CD14-positive monocyte (primary cell): ENCODE measurements at regions not wholly inside any gene's neighbourhood (a gene's known extent, or its start where the extent isn't known, plus 50 kb on each side); places are given as distances from the start of the nearest gene placed in this dataset.

Source experiments
- DNase-seq, 3 donors: peaks; one replicate each; pipeline ENCODE4 v3.0.0-alpha.2; 2011 to 2022
- H2AFZ ChIP-seq: 2 replicates; pipeline ENCODE4 v1.6.0; 2012; ENCODE audit warnings: mild to moderate bottlenecking, low read depth, low read length, inconsistent platforms; ENCODE audit not compliant: insufficient read depth, poor library complexity, severe bottlenecking
- H3K27ac ChIP-seq, 2 donors: 1 replicate in 1 of 2; 2 replicates in 1 of 2; pipeline ENCODE4 v1.5.1; 2012 to 2013; ENCODE audit warnings: low read length in 2 of 2, control low read depth in 1 of 2, inconsistent platforms in 1 of 2, low read depth in 1 of 2, mild to moderate bottlenecking in 1 of 2
- H3K27me3 ChIP-seq, 2 donors: one replicate each; pipeline versions ENCODE4 v1.6.0 to v1.6.1; 2011 to 2013; ENCODE audit warnings: low read length in 2 of 2; ENCODE audit not compliant: control insufficient read depth in 2 of 2, insufficient read depth in 2 of 2
- H3K36me3 ChIP-seq, 2 donors: replicated peaks in 1 of 2; 1 replicate in 1 of 2; 2 replicates in 1 of 2; pipeline versions ENCODE4 v1.5.1 to v1.6.1; 2012 to 2013; ENCODE audit warnings: low read length in 2 of 2, control low read depth in 1 of 2, inconsistent platforms in 1 of 2, mild to moderate bottlenecking in 1 of 2; ENCODE audit not compliant: insufficient read depth in 2 of 2, control insufficient read depth in 1 of 2
- H3K4me1 ChIP-seq, 2 donors: 1 replicate in 1 of 2; 2 replicates in 1 of 2; pipeline versions ENCODE4 v1.5.1 to v1.6.1; 2012 to 2013; ENCODE audit warnings: low read length in 2 of 2, control low read depth in 1 of 2, inconsistent platforms in 1 of 2, mild to moderate bottlenecking in 1 of 2, moderate library complexity in 1 of 2; ENCODE audit not compliant: insufficient read depth in 2 of 2, control insufficient read depth in 1 of 2
- H3K4me2 ChIP-seq: replicated peaks from 2 replicates; pipeline ENCODE3; 2012; ENCODE audit warnings: low read length, moderate library complexity, mild to moderate bottlenecking; ENCODE audit not compliant: poor library complexity, severe bottlenecking; ENCODE audit errors: extremely low read depth
- H3K4me3 ChIP-seq, 3 experiments: fragments of 200-600 bp in 1 of 3; sonication (generic) in 1 of 3; replicated peaks in 1 of 3; 1 replicate in 2 of 3; 2 replicates in 1 of 3; pipeline ENCODE4 v1.5.1; 2011 to 2013; ENCODE audit warnings: low read length in 3 of 3, mild to moderate bottlenecking in 3 of 3, control low read depth in 2 of 3, low read depth in 2 of 3, inconsistent platforms in 1 of 3, moderate library complexity in 1 of 3
- H3K79me2 ChIP-seq: 2 replicates; pipeline ENCODE4 v1.6.0; 2012; ENCODE audit warnings: mild to moderate bottlenecking, control low read depth, inconsistent platforms, low read length, moderate library complexity; ENCODE audit not compliant: insufficient read depth
- H3K9ac ChIP-seq: 2 replicates; pipeline ENCODE4 v1.6.0; 2017; ENCODE audit warnings: low read length, mild to moderate bottlenecking; ENCODE audit not compliant: insufficient read depth, poor library complexity, severe bottlenecking
- H3K9me3 ChIP-seq, 2 donors: replicated peaks in 1 of 2; 1 replicate in 1 of 2; 2 replicates in 1 of 2; pipeline versions ENCODE4 v1.5.1 to v1.6.1; 2012 to 2013; ENCODE audit warnings: low read length in 2 of 2, control low read depth in 1 of 2; ENCODE audit not compliant: control insufficient read depth in 1 of 2, insufficient read depth in 1 of 2
- H4K20me1 ChIP-seq: 2 replicates; pipeline ENCODE4 v1.6.0; 2012; ENCODE audit warnings: mild to moderate bottlenecking, low read length, control low read depth, moderate library complexity; ENCODE audit not compliant: insufficient read depth
- H3K27ac Mint-ChIP-seq, 7 donors: one replicate each; pipeline ENCODE4 v1.8.0; 2020; ENCODE audit warnings: mild to moderate bottlenecking in 7 of 7, mixed read lengths in 7 of 7, moderate library complexity in 6 of 7, inconsistent platforms in 2 of 7
- H3K27me3 Mint-ChIP-seq, 3 donors: one replicate each; pipeline ENCODE4 v1.8.0; 2021 to 2022; ENCODE audit warnings: low read depth in 3 of 3, mild to moderate bottlenecking in 3 of 3, mixed read lengths in 3 of 3, moderate library complexity in 3 of 3, inconsistent platforms in 1 of 3
- H3K36me3 Mint-ChIP-seq, 2 donors: one replicate each; pipeline ENCODE4 v1.8.0; 2020; ENCODE audit warnings: mixed read lengths in 2 of 2, inconsistent platforms in 1 of 2, mild to moderate bottlenecking in 1 of 2
- H3K4me1 Mint-ChIP-seq: one replicate; pipeline ENCODE4 v1.8.0; 2020; ENCODE audit warnings: mild to moderate bottlenecking, mixed read lengths
- H3K4me3 Mint-ChIP-seq, 2 donors: one replicate each; pipeline ENCODE4 v1.8.0; 2020; ENCODE audit warnings: mild to moderate bottlenecking in 2 of 2, mixed read lengths in 2 of 2, moderate library complexity in 1 of 2
- H3K9me3 Mint-ChIP-seq, 7 donors: one replicate each; pipeline ENCODE4 v1.8.0; 2020 to 2022; ENCODE audit warnings: mixed read lengths in 7 of 7, mild to moderate bottlenecking in 6 of 7, moderate library complexity in 6 of 7, inconsistent platforms in 2 of 7
- CTCF ChIP-seq: fragments of 200-600 bp; IDR thresholded peaks from one replicate; pipeline ENCODE4 v1.8.0; 2022; ENCODE audit warnings: antibody characterized with exemption, mild to moderate bottlenecking
- WGBS: methylation state at CpG from one replicate; pipeline ENCODE4 v1.1.5; 2013; ENCODE audit warnings: missing lambda C conversion rate; ENCODE audit not compliant: insufficient coverage; 5-methylcytosine and 5-hydroxymethylcytosine counted together
- intact Hi-C, 2 donors: fragments of 100-400 bp; cut with micrococcal nuclease; formaldehyde crosslinking; loops; one replicate each; pipeline versions ENCODE4 v1.15.0 to v1.15.1; 2023

GRCh38 chr13:103961784-103962183 is 895.6 kb upstream of the SLC10A2 start:
- no peaks in the 10 kb centered on the region for H4K20me1 ChIP-seq
- DNase-seq = no peak
- Mint-ChIP-seq H3K27ac (no peak overlapping the region), H3K27me3 (peaks cover 0 to 2% (median 0%) of the 10 kb centered on the region in 3 donors), H3K4me3 (no peak overlapping the region), H3K9me3 (peaks cover 0 to 12% (median 2%) of the 10 kb centered on the region in 7 donors), H3K4me1 (no peaks in the 10 kb centered on the region), H3K36me3 (no peaks in the 10 kb centered on the region)
- no peak overlapping the region for H3K9ac ChIP-seq
- no peaks in the 10 kb centered on the region for H3K79me2 ChIP-seq
- no peaks in the 10 kb centered on the region for H3K36me3 ChIP-seq
- no peaks in the 10 kb centered on the region for H3K4me1 ChIP-seq
- 100% methylated on average over 1 of the region's 2 CpGs for WGBS
- TF ChIP-seq CTCF = no peak
- intact Hi-C loops = no loop called here
- H3K27ac ChIP-seq = no peak overlapping the region
- H3K9me3 ChIP-seq = peaks cover 4% of the 10 kb centered on the region in 2 donors
- no peak overlapping the region for H3K4me2 ChIP-seq
- no peak overlapping the region for H3K4me3 ChIP-seq
- H3K27me3 ChIP-seq = no peaks in the 10 kb centered on the region
- H2AFZ ChIP-seq = no peak overlapping the region

DNA sequence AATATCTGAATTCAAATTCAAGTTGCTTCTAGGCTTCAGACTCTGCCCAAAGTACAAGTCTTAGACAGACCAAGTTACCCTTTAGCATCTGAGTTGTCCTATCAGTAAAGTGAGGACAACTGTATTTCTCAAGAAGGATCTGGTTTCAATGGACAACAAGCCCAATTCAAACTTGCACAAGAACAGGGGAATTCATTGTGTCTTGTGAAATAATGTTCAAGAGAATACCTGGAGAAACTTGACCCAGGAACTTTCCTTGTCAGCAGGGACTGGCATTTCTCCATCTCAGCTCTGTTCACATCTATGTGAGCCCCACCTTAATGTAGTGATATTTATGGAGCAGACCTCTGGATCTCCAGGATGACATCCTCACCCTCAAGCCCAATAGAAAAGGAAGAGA is 894.9 kb upstream of the SLC10A2 start:
- no peaks in the 10 kb centered on the region for H3K4me1 Mint-ChIP-seq
- H3K36me3 Mint-ChIP-seq = no peaks in the 10 kb centered on the region
- peaks cover 0 to 12% (median 2%) of the 10 kb centered on the region in 7 donors for H3K9me3 Mint-ChIP-seq
- Histone ChIP-seq H3K9me3 (peaks cover 4% of the 10 kb centered on the region in 2 donors), H2AFZ (no peak overlapping the region), H4K20me1 (no peaks in the 10 kb centered on the region), H3K4me1 (no peaks in the 10 kb centered on the region), H3K4me2 (no peak overlapping the region), H3K27ac (no peak overlapping the region), H3K9ac (no peak overlapping the region), H3K79me2 (no peaks in the 10 kb centered on the region), H3K27me3 (no peaks in the 10 kb centered on the region), H3K36me3 (no peaks in the 10 kb centered on the region), H3K4me3 (no peak overlapping the region)
- no peak overlapping the region for H3K27ac Mint-ChIP-seq
- intact Hi-C loops = no loop called here
- no peak overlapping the region for H3K4me3 Mint-ChIP-seq
- peaks cover 0 to 2% (median 0%) of the 10 kb centered on the region in 3 donors for H3K27me3 Mint-ChIP-seq
- no peak for DNase-seq
- no peak for TF ChIP-seq CTCF
